HG03135 (cell line): ENCODE measurements at regions not wholly inside any gene's neighbourhood (a gene's known extent, or its start where the extent isn't known, plus 50 kb on each side); places are given as distances from the start of the nearest gene placed in this dataset.
"Not testable (repeated sequence)": the region's sequence is repeated elsewhere in the genome, so short reads cannot be mapped to it uniquely, and the experiment has no call there.

Source experiments
- ATAC-seq: cut with Tn5 transposase; IDR thresholded peaks from one replicate; pipeline ENCODE4 v1.9.1; 2021; ENCODE audit warnings: mild to moderate bottlenecking, moderate library complexity; ENCODE audit not compliant: unreplicated experiment

- no peak for ATAC-seq
Observed at GRCh38 chr15:69597061-69597592, 144.5 kb downstream of the RPLP1 start.

DNA sequence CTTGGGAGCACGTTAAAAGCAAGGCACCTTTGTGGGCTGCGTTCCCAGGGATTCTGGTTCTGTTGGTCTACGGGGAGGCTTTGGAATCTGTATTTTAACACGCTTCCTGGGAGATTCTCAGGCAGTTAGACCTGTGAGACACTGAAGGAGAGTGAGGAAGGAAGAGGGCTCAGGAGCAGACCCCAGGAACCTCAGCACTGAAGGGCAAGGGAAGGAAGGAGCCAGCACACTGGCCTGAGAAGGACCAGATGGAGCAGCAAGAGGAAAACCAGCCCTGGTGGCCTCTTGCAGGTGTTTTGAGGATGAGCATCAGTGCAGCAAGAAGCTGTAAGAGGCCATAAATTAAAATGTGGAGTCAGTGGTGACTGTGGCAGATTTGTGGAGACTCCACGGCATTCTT, 146.7 kb downstream of the RPLP1 start:
- no peak for ATAC-seq

- no peak for ATAC-seq
Observed at GRCh38 chr15:69600556-69601085, 148.0 kb downstream of the RPLP1 start.

GRCh38 chr15:69601711-69602504, 149.3 kb downstream of the RPLP1 start:
- no peak for ATAC-seq

GRCh38 chr15:69602921-69603320, 150.3 kb downstream of the RPLP1 start:
- no peak for ATAC-seq

DNA sequence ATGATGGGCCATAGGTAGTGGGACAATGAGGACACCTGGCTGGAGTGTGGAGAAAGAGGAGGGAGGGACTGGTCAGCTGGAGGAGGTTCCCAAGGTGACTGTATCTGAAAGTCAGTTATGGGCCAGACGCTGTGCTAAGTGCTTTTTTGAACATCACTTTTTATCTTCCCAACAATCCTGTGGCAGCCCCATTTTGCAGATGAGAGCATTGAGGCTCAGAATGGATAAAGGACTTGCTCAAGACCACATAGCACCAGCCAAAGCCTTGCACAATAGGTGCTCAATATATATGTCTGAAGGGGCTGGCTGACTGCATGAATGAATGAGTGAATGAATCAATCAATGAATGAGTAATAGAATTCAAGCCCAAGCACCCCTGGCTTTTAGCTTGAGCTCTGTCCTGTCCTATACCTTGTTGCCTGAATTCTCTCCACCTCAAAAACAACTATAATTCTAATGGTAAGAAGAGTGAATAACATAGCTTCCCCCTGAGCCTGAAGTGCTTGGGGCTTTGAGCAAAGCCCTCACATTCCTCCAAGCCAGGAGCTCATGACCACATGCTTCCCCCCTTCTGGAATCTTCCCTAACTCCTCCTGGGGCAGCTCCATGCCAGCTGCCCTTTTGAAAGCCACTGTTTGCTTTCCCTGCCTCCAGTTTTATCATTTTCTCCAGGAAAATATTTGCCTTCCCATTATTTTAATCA, 150.9 kb downstream of the RPLP1 start:
- no peak for ATAC-seq

GRCh38 chr15:69604072-69604411, 151.4 kb downstream of the RPLP1 start:
- no peak for ATAC-seq

- ATAC-seq, result no peak
Observed at GRCh38 chr15:69606144-69606543, 153.5 kb downstream of the RPLP1 start.

GRCh38 chr15:69606921-69607500, 154.4 kb downstream of the RPLP1 start:
- no peak for ATAC-seq

DNA sequence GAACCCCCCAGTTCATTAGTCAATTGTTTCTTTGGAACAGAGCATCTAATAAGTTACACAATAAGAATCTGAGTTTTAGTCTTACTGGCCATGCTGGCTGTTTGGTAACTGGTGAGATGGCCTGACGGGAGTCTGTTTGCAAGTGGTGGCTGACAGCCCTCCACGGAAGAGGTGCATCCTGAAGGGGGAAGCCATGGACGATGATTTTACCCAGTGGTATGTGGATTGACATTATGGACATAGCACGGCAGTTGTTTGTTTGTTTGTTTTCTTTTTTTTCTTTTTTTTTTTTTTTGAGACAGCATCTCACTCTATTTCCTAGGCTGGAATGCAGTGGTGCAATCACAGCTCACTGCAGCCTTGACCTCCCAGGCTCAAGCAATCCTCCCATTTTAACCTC, 156.0 kb downstream of the RPLP1 start:
- ATAC-seq, result no peak

GRCh38 chr15:69609176-69609575, 156.6 kb downstream of the RPLP1 start:
- no peak for ATAC-seq

- ATAC-seq, result no peak
Observed at GRCh38 chr15:69609776-69610175, 157.2 kb downstream of the RPLP1 start.

DNA sequence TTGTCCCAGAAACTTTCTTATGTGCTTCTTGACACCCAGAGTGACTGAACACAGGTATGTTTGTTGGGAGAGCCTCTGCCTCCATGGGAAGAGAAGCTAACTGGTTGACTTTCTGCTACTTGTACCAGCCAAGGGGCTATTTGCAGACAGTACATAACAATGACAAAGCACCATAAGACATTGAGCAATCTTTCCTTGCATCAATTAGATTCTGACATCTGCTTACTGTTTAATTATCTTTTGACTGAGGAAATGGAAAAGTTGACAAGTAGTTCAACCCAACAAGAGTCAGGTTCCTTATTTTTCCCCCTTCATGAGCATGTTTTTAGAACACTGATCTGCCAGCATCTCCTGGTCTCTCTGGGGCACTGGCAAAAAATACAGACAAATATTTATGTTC, 157.7 kb downstream of the RPLP1 start:
- ATAC-seq, result no peak

DNA sequence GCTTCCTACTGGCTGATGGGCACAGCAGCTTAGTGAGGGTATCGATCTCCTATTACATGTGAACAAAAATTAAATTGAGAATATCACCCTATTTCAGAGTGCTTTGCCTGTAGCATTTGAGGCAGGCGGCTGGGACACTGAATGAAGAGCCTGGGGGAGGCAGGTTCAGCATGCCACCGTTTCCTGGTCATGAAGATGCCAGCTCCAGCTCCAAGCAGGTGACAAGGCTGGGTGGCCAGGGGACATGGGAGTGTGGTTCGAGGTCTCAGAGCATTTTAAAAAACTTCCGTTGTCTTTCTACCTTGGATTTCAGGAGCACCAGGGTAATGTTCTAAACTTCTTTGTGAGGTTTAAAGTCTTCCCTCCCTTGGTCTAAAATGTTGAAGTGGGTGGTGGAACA, 158.2 kb downstream of the RPLP1 start:
- no peak for ATAC-seq

GRCh38 chr15:69612112-69612511, 159.5 kb downstream of the RPLP1 start:
- no peak for ATAC-seq

DNA sequence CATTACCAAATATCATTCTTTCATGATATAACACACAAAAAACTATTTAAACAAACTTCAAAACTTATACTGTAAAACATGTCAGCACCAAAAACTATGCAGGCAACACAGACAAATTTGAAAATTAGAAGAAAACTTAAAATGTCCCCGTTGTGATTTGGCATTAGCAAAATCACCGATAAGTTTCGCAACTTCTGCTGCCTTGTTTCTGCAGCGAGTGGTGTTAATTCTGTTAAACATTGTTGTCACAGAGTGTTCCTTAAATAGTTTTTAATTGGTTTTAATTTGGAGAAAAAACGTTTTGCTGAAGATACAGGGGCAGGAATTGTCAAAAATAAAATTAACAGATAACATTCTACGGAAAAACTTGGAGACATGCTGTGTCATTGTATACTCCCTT, 160.6 kb downstream of the RPLP1 start:
- no peak for ATAC-seq

DNA sequence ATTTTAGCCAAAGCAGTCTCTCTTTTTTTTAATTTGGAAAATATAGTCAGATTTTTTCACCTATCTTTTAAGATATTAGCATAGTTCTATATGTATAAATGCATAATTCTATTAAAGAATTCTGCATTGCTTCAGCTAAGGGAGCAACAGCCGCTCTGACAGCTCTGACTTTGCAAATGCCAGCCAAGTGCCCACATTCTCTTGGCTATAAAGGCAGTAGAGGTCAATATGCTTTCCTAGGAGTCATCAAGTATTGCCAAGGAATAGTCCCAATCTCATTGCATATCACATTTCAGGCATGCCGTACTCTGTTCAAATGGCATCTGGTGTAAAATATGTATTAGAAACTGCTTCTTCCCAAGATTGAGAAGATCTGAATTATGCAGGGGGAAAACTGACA, 161.4 kb downstream of the RPLP1 start:
- no peak for ATAC-seq

DNA sequence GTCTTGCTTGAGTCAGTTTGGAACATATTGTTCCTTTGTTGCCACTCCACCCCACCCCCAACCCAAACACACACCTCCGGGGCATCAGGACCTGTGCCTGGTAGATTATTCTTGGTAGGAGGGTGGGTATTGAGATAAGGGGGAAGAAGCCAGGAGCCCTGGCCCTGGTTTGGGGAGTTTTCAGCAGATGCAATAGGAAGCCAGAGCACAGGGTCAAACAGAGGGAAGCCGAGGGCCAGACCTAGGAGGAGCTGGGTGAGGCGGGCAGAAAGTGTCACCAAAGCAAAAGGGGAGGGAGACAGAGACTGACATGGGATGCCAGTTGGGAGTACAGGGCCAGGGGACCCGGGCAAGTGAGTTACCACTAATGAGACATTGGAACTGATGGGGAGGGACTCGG, 163.1 kb downstream of the RPLP1 start:
- ATAC-seq, result no peak

GRCh38 chr15:69616558-69616957, 163.9 kb downstream of the RPLP1 start:
- ATAC-seq, result no peak

GRCh38 chr15:69617144-69617543, 164.5 kb downstream of the RPLP1 start:
- not testable (repeated sequence) for ATAC-seq

- ATAC-seq, result no peak
Observed at GRCh38 chr15:69623392-69624154, 171.0 kb downstream of the RPLP1 start.
